DND-41 (cell line): ENCODE measurements at regions not wholly inside any gene's neighbourhood (a gene's known extent, or its start where the extent isn't known, plus 50 kb on each side); places are given as distances from the start of the nearest gene placed in this dataset.

Source experiments
- EZH2 ChIP-seq: IDR thresholded peaks from 3 replicates; pipeline ENCODE4 v1.6.1; 2012; ENCODE audit warnings: borderline replicate concordance, low read depth, mild to moderate bottlenecking, moderate library complexity, low read length, inconsistent platforms; ENCODE audit not compliant: severe bottlenecking
- TF ChIP-seq, protein P1 (sequence below): IDR thresholded peaks from 2 replicates; pipeline ENCODE4 v1.5.1; 2012; ENCODE audit warnings: borderline replicate concordance, low read length, moderate library complexity, mild to moderate bottlenecking; ENCODE audit not compliant: poor library complexity, severe bottlenecking; ENCODE audit errors: extremely low read depth

DNA sequence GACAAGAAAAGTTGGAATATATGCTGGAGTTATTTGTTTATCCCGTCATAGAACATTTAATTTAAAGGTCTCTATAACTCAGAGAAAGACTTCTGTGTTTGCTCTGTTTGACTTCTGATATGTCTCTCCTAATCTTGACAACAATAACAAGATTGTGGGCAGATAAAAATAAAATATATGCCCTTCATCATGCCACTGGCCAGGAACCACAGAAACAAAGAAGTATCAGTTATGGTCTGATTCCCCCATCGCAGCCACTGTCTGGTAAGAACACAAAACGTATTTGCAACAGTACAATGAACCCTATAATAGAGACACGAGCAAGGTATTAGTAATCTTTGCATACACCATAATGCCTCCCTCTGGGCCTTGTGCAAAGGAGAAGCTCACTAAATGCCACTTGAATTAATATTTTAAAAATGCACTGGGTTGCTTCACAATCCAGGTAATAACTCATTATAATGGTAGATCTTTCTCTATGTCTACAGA, 1498.3 kb downstream of the CDH11 start:
- TF ChIP-seq, protein P1, sequence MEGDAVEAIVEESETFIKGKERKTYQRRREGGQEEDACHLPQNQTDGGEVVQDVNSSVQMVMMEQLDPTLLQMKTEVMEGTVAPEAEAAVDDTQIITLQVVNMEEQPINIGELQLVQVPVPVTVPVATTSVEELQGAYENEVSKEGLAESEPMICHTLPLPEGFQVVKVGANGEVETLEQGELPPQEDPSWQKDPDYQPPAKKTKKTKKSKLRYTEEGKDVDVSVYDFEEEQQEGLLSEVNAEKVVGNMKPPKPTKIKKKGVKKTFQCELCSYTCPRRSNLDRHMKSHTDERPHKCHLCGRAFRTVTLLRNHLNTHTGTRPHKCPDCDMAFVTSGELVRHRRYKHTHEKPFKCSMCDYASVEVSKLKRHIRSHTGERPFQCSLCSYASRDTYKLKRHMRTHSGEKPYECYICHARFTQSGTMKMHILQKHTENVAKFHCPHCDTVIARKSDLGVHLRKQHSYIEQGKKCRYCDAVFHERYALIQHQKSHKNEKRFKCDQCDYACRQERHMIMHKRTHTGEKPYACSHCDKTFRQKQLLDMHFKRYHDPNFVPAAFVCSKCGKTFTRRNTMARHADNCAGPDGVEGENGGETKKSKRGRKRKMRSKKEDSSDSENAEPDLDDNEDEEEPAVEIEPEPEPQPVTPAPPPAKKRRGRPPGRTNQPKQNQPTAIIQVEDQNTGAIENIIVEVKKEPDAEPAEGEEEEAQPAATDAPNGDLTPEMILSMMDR: no peak
- no peak for TF ChIP-seq EZH2
